ENCODE measurements at regions not wholly inside any gene's neighbourhood (a gene's known extent, or its start where the extent isn't known, plus 50 kb on each side); places are given as distances from the start of the nearest gene placed in this dataset.

- TF ChIP-seq TAF1 (IDR thresholded peaks at IDR 0.05; ENCODE audit: low read depth) (no peak), EP300 (IDR thresholded peaks at IDR 0.05; ENCODE audit: borderline replicate concordance) (no peak), TCF12 (IDR thresholded peaks at IDR 0.05; ENCODE audit: low read depth) (no peak), CEBPB (IDR thresholded peaks at IDR 0.05) (no peak), RAD21 (IDR thresholded peaks at IDR 0.05; ENCODE audit: low read depth) (no peak), TEAD4 (IDR thresholded peaks at IDR 0.05) (no peak), REST (IDR thresholded peaks at IDR 0.05; ENCODE audit: low read depth) (no peak), NFIC (IDR thresholded peaks at IDR 0.05) (no peak), EGR1 (IDR thresholded peaks at IDR 0.05) (no peak), FOXM1 (IDR thresholded peaks at IDR 0.05; ENCODE audit: borderline replicate concordance, low read depth) (no peak), YY1 (IDR thresholded peaks at IDR 0.05; ENCODE audit: low read depth) (no peak), CREB1 (IDR thresholded peaks at IDR 0.05; ENCODE audit: low read depth) (no peak), USF1 (IDR thresholded peaks at IDR 0.05) (no peak), ZBTB7A (IDR thresholded peaks at IDR 0.05; ENCODE audit: low read depth) (no peak)
- TF ChIP-seq, protein P1, sequence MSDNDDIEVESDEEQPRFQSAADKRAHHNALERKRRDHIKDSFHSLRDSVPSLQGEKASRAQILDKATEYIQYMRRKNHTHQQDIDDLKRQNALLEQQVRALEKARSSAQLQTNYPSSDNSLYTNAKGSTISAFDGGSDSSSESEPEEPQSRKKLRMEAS (IDR thresholded peaks at IDR 0.05) = no peak
Measured at GRCh38 chr15:29913528-29914135, 91.4 kb upstream of the TJP1 start.

GRCh38 chr15:29911705-29912104 is 89.4 kb upstream of the TJP1 start:
- TF ChIP-seq ZBTB7A (IDR thresholded peaks at IDR 0.05; ENCODE audit: low read depth) = no peak

DNA sequence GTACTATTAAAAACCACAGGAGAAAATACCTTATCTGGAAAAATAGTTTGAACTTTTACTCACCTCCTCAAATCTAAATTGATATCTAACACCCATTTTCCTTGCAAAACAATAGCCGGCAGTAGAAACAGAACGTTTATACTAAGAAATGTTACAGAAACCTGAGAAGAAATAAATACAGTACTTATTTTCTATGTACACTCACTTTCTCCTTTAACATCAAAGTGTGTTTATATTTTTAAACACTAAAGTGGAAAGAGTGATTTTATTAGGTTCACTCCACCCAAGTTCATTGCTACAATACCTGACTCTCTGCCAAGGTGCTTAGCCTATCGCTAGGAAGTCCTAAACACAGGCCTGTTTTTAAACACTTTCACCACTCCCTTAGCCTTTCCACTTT is 87.8 kb upstream of the TJP1 start:
- TF ChIP-seq TAF1 (IDR thresholded peaks at IDR 0.05; ENCODE audit: low read depth) = no peak
- no peak for TF ChIP-seq CREB1 (IDR thresholded peaks at IDR 0.05; ENCODE audit: low read depth)
- no peak for TF ChIP-seq FOXM1 (IDR thresholded peaks at IDR 0.05; ENCODE audit: borderline replicate concordance, low read depth)
- no peak for TF ChIP-seq REST (IDR thresholded peaks at IDR 0.05; ENCODE audit: low read depth)
- no peak for TF ChIP-seq CEBPB (IDR thresholded peaks at IDR 0.05)
- no peak for TF ChIP-seq TCF12 (IDR thresholded peaks at IDR 0.05; ENCODE audit: low read depth)
- no peak for TF ChIP-seq USF1 (IDR thresholded peaks at IDR 0.05)
- no peak for TF ChIP-seq NFIC (IDR thresholded peaks at IDR 0.05)
- TF ChIP-seq EP300 (IDR thresholded peaks at IDR 0.05; ENCODE audit: borderline replicate concordance) = no peak
- TF ChIP-seq EGR1 (IDR thresholded peaks at IDR 0.05) = no peak
- TF ChIP-seq RAD21 (IDR thresholded peaks at IDR 0.05; ENCODE audit: low read depth) = no peak
- TF ChIP-seq, protein P1 (IDR thresholded peaks at IDR 0.05) = no peak

DNA sequence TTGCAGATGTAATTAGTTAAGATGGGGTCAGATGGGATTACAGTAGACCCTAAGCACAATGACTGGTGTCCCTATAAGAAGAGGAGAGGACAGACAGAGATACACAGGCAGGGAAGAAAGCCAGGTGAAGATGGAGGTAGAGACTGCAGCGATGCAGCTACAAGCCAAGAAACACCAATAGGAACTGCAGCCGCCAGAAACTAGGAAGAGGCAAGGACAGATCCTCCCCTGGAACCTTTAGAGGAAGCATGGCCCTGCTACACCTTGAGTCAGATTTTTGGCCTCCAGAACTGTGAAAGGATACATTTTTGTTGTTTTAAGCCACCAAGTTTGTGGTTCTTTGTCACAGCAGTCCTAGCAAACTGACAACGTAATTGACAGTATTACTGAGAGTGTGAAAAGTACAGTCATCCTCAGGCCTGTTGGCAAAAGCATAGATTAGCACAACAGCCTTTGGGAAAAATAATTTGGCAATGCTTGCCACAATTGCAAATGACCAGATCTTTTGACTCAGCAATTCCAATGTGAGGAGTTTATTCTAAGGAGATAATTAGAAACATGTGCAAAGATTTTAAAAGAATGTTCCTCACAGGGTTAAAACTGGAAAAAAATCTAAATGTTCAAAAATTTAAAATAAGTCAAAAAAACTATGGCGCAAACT is 82.6 kb upstream of the TJP1 start:
- no peak for TF ChIP-seq TCF12 (IDR thresholded peaks at IDR 0.05; ENCODE audit: low read depth)

DNA sequence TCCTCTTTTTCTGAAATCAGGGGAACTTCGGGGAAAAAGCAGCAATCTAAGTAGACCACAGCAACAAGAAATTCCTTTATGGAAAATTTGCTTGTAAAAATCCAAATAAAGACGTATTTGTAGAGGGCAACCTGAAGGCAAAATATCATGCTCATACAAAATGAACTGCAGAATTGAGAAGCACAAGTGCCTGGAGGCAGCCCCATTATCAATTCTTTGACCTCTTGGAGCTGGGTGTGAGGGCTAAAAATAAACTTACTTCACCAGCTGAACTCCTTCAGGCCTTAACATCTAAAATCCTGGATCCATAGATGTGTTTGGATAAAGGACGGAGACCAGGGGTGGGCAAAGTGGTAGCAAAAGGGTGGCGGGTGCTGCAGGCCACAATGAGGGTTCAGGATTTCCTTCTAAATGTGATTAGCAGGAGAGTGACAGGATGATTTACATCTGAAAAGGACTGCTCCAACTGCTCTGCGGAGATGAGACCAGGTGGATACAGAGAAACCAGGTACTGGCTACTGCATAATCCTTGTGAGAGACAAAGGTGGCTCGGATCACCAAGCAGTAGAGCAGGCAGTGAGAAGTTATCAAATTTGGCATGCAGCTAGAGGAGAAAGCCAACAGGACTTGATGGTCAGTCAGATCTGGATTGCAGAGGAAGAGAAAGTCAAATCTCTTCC is 81.7 kb upstream of the TJP1 start:
- TF ChIP-seq EP300 (IDR thresholded peaks at IDR 0.05; ENCODE audit: borderline replicate concordance) (no peak), TCF12 (IDR thresholded peaks at IDR 0.05; ENCODE audit: low read depth) (no peak), EGR1 (IDR thresholded peaks at IDR 0.05) (no peak), RAD21 (IDR thresholded peaks at IDR 0.05; ENCODE audit: low read depth) (no peak), ZBTB7A (IDR thresholded peaks at IDR 0.05; ENCODE audit: low read depth) (no peak), NFIC (IDR thresholded peaks at IDR 0.05) (no peak), FOXM1 (IDR thresholded peaks at IDR 0.05; ENCODE audit: borderline replicate concordance, low read depth) (no peak), REST (IDR thresholded peaks at IDR 0.05; ENCODE audit: low read depth) (no peak), TEAD4 (IDR thresholded peaks at IDR 0.05) (no peak), TAF1 (IDR thresholded peaks at IDR 0.05; ENCODE audit: low read depth) (no peak), CEBPB (IDR thresholded peaks at IDR 0.05) (no peak), YY1 (IDR thresholded peaks at IDR 0.05; ENCODE audit: low read depth) (no peak)
- TF ChIP-seq, protein P1 (IDR thresholded peaks at IDR 0.05) = no peak

All from Ishikawa (cell line).